GM20431 (cell line): ENCODE measurements at regions not wholly inside any gene's neighbourhood (a gene's known extent, or its start where the extent isn't known, plus 50 kb on each side); places are given as distances from the start of the nearest gene placed in this dataset.
"Not testable (repeated sequence)": the region's sequence is repeated elsewhere in the genome, so short reads cannot be mapped to it uniquely, and the experiment has no call there.

ENCODE experiments used
- in situ Hi-C: fragments of 300-500 bp; cut with MseI, MboI; formaldehyde crosslinking; loops from one replicate; pipeline ENCODE4 v1.15.0; 2020; ENCODE audit warnings: low sequenced_read_pairs; ENCODE audit not compliant: unreplicated experiment

DNA sequence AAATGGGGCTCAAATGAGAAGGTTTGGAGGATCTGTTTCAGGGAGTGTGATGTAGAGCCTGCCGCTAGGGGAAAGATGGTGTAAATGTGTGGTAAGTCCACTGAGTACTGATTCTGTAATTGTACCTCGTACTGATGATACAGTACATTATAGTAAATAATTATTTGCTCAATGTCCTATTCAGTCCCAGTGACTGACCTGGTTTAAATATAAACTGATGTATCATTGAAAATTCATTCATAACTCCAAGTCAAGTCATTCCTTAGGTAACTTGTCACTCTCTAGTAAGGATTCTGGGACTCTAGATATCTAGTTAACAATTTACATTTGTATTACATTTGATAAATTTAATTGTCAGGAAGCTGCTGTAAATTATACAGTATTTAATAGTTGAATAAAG lies 667.3 kb downstream of the DTWD2 start:
- in situ Hi-C loops: no loop called here

- in situ Hi-C loops: no loop called here
Measured at GRCh38 chr5:118320121-118320520, 668.2 kb downstream of the DTWD2 start.

GRCh38 chr5:118314931-118315330 lies 673.4 kb downstream of the DTWD2 start:
- in situ Hi-C loops: no loop called here

- in situ Hi-C loops: no loop called here
Measured at GRCh38 chr5:118311103-118311819, 677.1 kb downstream of the DTWD2 start.

GRCh38 chr5:118310401-118310800 lies 677.9 kb downstream of the DTWD2 start:
- in situ Hi-C loops: no loop called here

DNA sequence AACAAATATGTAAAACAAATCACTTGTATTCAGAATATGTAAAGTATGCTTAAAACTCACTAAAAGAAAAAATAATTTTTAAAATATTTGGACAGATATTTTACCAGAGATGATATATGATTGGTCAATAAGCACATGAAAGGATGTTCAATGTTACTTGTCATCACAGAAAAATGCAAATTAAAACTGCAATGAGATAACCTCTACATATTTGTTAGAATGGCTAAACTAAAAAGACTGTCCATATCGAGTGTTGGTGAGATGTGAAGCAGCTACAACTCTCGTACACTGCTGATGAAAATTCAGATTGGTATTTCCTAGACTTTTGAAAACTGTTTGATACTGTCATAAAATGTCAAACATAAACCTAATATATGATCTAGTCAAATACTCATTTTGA lies 685.1 kb downstream of the DTWD2 start:
- in situ Hi-C loops: no loop called here

DNA sequence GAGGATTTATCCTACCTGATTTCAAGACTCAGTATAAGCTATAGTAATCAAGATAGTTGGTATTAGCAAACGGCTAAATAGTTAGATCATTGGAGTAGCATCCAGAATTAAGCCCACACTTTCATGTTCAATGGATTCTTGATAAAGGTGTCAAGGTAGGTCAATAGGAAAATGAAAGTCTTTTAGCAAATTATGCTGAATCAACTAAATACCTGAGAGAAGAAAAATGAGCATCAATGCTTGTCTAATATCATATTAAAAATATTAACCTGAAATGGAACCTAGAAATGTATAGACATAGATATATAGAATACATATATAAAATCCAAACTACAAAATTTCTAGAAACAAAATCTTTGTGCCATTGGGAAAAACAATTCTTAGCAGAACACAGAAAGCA lies 685.6 kb downstream of the DTWD2 start:
- in situ Hi-C loops: no loop called here

GRCh38 chr5:118301696-118302095 lies 686.7 kb downstream of the DTWD2 start:
- in situ Hi-C loops: no loop called here

DNA sequence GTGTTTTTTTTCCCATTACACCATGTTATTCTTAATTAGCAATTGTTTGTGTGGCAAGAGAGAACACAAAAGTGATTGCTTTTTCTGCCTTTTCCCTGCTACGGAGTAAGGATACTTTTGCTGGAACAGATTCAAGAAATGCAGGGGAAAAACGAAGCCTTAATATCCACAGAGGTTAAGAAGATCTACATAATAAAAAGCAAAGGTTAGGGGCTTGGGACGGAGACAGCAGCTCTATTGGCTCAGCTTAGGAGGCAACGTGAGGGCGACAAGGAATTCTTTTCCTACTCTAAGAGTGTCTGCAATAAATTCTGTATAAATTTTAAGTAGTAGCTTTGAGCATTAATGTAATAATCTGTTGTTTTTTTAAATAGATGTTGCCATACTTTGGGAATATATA lies 693.3 kb downstream of the DTWD2 start:
- in situ Hi-C loops: no loop called here

DNA sequence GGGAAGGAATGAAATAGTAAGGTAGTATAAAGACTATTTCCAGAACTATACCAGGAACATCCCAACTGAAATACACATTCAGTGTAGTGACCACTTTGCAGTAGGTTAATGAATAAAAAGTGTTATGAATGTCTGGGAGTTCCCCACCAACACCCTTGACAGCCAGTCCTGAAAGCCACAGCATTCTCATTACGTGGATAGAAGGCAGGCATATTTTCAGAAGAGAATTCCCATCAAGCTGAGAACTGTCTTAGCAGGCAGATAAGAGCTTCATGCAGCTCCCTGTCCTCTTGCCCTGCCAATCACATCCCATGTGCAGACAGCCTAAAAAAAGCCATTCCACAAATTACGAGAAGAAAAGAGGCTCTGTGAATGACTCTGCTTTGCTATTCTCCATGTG lies 695.0 kb downstream of the DTWD2 start:
- in situ Hi-C loops: no loop called here

GRCh38 chr5:118290204-118290603 lies 698.1 kb downstream of the DTWD2 start:
- in situ Hi-C loops: no loop called here

DNA sequence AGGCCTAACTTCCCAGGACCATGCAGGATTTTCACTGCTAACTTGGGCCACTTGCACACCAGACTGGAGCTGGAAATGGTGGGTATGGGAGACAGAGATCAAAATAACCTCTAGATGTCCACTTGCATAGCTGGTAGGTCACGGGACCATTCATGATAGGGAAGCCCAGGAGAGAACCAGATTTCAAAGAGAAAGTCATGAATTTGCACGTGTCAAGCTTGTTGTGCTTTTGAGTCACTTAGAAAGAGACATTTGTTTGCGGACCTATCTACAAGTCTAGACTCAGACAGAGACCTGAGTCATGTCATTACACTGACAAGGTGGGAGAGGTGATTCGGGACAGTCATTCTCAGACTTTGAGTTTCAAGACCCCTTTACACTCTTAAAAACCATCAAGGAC lies 704.1 kb downstream of the DTWD2 start:
- in situ Hi-C loops: not testable (repeated sequence)

- in situ Hi-C loops: not testable (repeated sequence)
Measured at GRCh38 chr5:118282480-118283038, 705.8 kb downstream of the DTWD2 start.

DNA sequence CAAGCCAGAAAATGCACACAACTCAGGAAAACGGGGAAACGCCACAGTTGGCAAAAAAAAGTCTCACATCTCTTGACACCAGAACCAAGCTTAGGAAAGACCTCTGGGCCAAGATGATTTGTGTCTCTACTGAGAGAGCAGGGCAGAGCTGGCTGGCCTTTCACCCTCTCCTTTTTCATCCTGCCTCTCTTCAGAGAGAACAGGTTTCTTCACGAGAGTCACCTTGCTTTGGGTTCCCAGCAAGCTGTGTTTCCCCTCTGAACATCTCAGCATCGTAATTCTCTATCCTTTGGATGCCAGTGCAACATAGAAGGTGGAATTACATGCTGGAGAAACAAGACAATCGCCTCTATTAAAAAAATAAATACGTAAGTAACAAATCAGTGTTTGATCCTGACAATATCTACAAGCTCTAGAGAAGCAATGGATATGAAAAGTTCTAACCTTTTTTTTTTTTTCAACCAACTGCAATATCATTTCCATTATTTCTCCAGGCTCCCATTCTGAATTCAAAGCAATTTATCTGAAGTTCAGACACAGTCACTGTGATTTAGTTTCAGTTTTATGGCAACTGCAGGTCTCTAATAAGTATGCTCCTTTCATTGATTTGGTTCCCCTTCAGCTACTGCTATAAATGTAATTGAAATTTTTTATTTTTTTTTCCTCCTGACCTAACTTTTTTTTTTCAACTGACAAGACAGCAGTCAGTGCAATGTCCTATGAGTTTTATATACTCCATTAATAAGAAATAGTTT lies 708.6 kb downstream of the DTWD2 start:
- in situ Hi-C loops: no loop called here

DNA sequence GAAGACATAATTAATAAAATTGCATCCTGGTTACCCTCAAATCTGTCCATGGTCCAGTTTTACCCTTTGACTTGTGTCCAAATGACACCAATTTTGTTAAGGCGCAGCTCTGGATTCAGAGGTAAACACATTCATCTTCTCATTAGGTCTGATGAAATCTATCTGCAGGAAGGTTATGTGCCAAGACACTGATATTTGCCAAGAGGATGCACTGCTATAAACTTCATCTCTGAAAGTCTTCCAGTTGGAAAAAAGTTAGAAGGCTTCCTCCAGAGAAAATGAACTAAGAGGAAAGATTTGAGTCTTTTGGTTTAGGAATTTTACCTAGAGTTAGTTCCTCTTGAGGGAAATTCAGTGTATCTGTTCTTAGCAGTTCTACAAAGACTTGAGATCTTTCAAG lies 717.8 kb downstream of the DTWD2 start:
- in situ Hi-C loops: no loop called here

DNA sequence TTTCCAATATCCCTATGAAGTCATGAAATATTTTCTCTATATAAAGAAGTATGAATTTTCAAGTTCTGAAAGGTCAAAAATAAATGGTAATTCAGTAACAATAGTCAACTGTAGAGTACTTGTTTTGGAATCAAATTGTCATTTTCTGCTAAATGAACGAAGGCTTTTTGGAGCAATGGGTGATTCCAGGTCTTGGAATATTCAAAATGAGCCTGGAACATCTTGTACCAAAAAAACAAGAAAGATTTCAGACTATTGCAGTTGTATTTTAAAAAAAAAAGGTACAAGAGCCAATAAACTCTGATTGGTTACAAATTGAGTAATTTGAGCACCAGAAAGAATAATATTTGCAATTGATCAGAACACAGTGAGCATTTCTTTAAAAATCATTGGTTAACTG lies 730.1 kb downstream of the DTWD2 start:
- in situ Hi-C loops: no loop called here

DNA sequence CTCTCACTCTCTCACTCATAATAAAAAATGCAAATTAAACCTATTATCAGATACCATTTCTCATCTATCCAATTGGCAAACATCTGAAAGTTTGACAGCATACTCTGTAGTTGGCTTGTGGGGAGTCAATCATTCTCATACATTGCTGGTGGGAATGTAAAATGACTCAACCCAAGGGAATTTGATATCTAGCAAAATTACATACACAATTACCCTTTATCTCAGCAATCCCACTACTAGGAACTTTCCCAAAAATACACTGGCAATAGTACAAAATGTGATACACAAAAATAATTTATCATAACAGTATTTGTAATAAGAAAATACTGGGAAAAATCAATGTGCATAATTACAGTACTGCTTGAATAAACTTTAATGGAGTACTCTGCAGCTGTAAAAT lies 731.3 kb downstream of the DTWD2 start:
- in situ Hi-C loops: no loop called here

GRCh38 chr5:118253225-118254061 lies 734.9 kb downstream of the DTWD2 start:
- in situ Hi-C loops: no loop called here

GRCh38 chr5:118249386-118249785 lies 739.0 kb downstream of the DTWD2 start:
- in situ Hi-C loops: no loop called here

DNA sequence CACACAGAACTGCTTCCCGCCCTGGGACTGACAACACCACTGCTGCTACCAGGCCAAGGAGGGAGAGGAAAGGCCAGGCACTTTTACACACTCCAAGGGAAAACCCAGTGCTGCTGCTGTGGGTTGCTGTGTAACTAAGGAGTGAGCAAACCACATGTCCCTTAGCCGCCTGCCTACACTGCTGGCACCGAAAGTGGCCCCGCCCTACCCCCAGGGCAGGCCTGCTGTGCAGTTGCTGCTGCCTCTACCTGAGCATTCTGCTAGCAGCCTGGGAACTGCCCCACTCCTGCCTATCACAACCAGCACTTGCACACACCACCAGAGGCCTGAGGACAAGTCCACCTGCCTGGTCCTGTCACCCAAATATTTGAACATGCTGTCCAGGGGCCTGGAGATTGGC lies 740.9 kb downstream of the DTWD2 start:
- in situ Hi-C loops: no loop called here

- in situ Hi-C loops: no loop called here
Measured at GRCh38 chr5:118243613-118244012, 744.7 kb downstream of the DTWD2 start.
